A204.1 (cell line): ENCODE measurements at regions not wholly inside any gene's neighbourhood (a gene's known extent, or its start where the extent isn't known, plus 50 kb on each side); places are given as distances from the start of the nearest gene placed in this dataset.

Experiments used
- FAIRE-seq: peaks from 2 replicates; lab custom pipeline; 2012; peaks lifted over from hg19 to GRCh38; lab: Jason Lieb, UNC

GRCh38 chr3:117404730-117405129 lies 695.2 kb downstream of the TUSC7 start:
- no peak for FAIRE-seq

- no peak for FAIRE-seq
Observed at GRCh38 chr3:117405359-117405758, 695.8 kb downstream of the TUSC7 start.

GRCh38 chr3:117407317-117407716 lies 697.7 kb downstream of the TUSC7 start:
- FAIRE-seq = no peak

GRCh38 chr3:117408811-117409210 lies 699.2 kb downstream of the TUSC7 start:
- no peak for FAIRE-seq

- no peak for FAIRE-seq
Observed at GRCh38 chr3:117409256-117409655, 699.7 kb downstream of the TUSC7 start.

- FAIRE-seq = no peak
Observed at GRCh38 chr3:117409701-117410459, 700.3 kb downstream of the TUSC7 start.

DNA sequence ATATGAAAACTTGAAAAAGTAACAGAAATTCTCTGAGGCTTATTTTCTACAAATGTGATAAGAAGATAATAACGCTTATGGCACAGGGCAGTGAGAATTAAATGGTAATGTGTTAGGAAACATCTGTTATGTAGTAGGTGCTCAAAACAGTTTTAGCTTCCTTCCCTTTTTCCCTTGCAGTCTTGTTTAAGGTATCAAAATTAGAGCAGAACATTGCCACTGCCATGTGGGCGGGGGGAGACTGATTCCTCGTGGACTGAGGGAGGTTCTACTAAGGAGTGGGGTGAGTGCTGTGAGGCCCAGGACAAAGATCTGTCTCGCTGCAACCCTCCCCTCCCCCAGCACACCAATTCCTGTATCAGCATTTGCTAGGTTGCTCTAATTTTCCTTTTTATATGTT lies 702.4 kb downstream of the TUSC7 start:
- no peak for FAIRE-seq

DNA sequence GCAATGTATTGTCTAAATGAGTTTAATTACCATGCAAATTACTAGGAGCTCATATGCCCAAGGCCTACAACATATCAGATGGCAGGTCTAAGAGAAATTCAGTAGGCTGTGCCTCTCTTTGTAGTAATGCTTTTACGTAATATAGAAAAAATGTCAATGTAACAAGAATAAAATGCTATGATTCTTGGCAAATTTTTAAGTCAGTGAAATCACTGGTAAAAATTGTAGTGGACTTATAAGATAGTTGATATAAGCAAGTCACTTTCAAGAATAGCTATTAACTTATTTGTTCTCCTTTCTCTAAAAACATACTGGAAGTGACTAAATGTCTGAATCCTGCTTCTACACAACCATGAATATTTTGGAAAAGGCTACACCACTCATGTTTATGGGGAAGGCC lies 707.8 kb downstream of the TUSC7 start:
- no peak for FAIRE-seq

DNA sequence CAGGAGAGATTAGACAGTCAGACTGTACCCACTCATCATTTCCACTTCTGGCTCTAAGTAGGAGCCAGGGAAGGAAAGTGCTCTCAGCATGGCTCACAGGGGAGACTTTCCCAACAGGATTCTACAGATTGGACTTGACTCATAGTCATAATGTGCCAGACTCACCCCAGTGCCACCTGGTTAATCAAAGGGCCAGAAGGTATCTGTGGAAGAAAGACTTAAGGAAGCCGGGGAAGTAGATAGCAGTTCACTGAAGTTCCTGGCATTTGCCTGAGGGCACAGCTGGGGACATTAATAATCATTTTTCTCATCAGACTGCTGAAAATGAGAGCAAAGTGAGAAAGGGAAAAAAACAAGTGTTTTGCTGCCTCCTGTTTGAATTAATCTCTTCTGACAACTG lies 717.5 kb downstream of the TUSC7 start:
- no peak for FAIRE-seq

DNA sequence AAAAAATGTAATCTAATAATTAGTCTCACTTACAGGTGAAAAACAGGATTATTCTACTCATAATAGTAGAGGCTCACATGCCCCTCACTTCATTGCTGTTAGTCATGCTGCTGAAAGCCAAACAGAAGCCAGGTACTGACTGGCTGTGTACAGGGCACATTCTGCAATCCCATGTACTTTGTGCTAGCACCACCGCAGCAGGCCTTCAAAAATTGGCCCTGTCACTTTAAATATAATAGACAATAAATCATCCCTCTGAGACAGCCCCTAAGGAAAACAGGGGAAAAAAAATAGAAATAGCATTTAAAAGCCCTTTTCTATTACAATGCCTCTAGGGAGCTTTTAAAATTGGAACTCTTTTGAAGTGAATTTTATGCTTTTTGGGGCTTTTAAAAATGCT lies 723.8 kb downstream of the TUSC7 start:
- FAIRE-seq = no peak

DNA sequence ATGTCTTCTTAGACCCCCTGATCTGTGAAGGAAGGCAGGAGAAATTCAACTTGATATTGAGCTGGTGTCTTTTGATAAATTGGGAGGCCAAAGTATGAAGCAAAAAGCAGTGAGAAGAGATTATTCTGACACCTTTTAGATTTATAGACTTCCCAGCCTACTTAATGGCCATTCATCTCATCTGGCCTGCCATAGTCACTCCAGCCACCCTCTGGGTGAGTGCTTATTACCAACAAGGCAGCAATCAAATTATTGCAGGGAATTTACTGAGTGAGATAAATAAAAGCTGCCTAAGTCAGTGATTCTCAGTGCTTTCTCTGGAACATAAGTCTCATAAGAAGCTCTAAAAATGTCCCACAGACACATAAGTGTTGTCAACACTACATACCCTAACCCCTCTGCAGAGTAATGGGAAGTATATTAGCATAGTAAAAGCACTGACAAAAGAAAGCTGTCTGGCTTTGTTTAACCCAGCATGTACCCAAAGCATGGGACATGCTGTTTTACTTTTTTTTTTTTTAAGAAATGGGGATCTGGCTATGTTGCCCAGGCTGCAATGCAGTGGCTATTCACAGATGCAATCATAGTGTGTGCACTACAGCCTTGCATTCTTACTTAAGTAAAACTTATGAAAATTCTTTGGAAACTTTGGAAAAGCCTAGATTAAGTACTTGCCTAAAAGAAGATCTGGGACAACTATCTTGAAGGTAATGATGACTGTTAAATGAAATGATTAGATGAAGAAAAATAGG lies 725.3 kb downstream of the TUSC7 start:
- FAIRE-seq = no peak

GRCh38 chr3:117435506-117435905 lies 725.9 kb downstream of the TUSC7 start:
- no peak for FAIRE-seq

GRCh38 chr3:117439812-117440211 lies 730.2 kb downstream of the TUSC7 start:
- no peak for FAIRE-seq

GRCh38 chr3:117441851-117442250 lies 732.3 kb downstream of the TUSC7 start:
- no peak for FAIRE-seq

DNA sequence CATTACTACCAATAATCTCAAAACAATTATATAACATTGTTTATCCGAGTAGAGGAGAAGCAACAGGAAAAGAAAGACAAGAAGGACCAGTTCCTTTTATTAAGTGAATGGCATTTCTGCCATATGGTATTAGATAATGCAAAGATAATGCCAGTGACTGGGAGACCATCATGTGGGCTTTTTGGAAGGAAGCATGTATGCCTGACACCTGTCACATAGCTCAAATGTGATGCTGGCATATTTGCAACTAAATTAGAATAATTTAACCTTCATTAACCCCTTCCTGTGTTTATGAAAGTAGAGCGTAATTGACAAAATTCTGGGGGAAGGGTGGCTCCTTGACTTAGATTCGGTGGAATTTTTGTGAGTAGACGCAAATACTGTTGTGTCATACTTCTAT lies 733.0 kb downstream of the TUSC7 start:
- FAIRE-seq = no peak

DNA sequence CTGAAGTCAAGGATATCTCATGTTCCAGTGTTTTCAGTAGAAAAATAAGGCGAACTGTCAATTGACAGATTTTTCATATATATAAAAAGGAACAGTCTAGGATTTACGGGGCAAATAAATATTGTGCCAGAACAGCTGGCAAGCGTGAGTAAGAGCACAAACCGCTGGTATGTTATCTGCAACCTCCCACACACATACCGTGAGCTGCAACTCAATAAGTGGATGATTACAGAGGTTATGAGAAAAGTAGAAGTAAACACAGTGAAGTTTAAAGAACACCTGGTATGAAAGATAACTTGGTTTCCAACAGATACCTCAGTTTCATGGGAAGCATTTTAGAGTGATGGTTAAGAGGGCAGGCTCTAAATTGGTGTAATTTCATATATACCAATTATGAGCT lies 733.4 kb downstream of the TUSC7 start:
- FAIRE-seq = no peak

- no peak for FAIRE-seq
Observed at GRCh38 chr3:117444175-117444574, 734.6 kb downstream of the TUSC7 start.

DNA sequence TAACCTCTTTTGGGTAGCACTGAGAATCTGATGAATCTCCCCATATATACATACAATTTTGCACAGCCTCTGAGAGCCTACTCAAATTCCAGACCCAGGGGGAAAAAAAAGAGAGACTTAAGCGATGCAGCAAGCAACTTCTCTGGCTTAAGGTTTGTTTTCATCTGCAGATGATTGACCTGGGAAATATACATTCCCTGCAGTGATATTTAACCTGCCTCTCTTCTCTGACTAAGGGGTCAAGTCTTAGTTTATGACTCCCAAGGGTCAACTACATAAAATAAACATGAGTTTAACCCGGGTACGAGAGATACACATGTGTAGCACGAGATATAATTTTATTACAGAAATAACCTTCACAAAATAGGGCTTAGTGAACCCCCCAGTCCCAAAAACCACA lies 737.8 kb downstream of the TUSC7 start:
- FAIRE-seq = no peak

GRCh38 chr3:117450026-117450425 lies 740.4 kb downstream of the TUSC7 start:
- FAIRE-seq = no peak

DNA sequence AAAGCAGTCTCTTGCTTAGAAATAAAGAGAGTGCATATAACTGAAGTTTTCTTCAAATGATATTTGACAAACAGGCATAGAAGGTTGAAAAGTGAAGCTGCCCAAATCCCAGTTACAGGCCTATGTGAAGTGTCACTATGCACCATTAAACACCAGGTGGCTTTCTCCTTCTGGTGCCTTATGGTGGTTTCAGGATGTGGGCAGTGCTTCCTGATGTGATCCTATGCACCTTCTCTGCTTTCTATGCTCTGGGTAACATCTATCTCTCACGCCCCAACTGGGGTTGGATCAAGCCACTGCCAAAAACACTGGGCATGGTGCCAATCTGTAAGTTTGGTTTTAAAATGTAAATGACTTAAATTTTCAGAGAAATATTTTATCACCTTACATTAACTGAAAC lies 744.7 kb downstream of the TUSC7 start:
- no peak for FAIRE-seq

DNA sequence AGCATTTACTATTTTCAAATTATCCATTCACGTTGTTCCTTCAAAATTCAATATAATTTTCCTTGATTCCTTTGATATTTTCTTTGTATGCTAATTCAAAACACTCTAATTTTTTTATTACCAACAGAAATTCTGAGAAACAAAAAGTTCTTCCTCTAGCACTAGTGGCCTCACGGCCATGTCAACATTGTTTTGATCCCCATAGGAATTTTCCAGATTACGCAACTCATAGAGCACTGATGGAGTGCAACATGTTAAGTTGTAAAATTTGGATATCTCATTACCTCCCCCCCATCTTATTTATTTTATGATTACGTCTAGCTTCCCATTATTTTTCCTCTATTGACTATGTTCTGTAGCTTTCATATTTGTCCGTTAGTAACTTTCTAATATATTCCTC lies 745.3 kb downstream of the TUSC7 start:
- FAIRE-seq = no peak

DNA sequence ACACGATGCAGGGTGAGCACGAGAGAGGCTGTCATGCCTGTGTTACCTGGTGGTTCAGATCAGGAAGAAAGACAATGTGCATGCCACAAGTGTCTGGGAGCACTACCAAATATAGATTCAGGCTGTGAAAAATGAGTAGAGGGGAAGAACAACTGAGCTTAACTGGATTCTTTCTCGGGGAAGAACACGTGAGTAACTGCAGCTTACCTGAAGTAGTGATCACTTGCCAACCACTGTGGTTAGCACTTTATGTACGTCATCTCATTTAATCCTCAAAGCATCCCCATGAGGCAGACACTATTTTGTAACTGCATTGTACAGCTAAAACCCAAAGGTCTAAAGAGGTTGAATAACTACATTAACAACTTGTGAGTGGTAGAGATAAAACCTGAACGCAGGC lies 746.2 kb downstream of the TUSC7 start:
- FAIRE-seq = no peak

- no peak for FAIRE-seq
Observed at GRCh38 chr3:117463276-117464115, 753.9 kb downstream of the TUSC7 start.
